ENCODE measurements at regions not wholly inside any gene's neighbourhood (a gene's known extent, or its start where the extent isn't known, plus 50 kb on each side); places are given as distances from the start of the nearest gene placed in this dataset.

GRCh38 chr5:2910401-2911175 lies 159.1 kb upstream of the IRX2 start:
- no peaks in the 10 kb centered on the region for H3K9me3 ChIP-seq
- intact Hi-C loops (cut with DNase I) = no loop called here
- H3K27me3 ChIP-seq (replicated peaks; ENCODE audit: insufficient read depth) = no peaks in the 10 kb centered on the region
- H3K27ac ChIP-seq = no peak overlapping the region
- H3K4me1 ChIP-seq (replicated peaks) = no peaks in the 10 kb centered on the region
- WGBS = 95% methylated on average over 8 of the region's 8 CpGs
- H3K36me3 ChIP-seq = no peaks in the 10 kb centered on the region
- TF ChIP-seq POLR2AphosphoS5 (IDR thresholded peaks at IDR 0.05) (no peak), CTCF (IDR thresholded peaks at IDR 0.05) (no peak), POLR2A (IDR thresholded peaks at IDR 0.05) (no peak)
- DNase-seq (ENCODE audit: low spot score) = no peak
- H3K4me3 ChIP-seq = no peak overlapping the region

- Histone ChIP-seq H3K36me3 (no peaks in the 10 kb centered on the region), H3K4me1 (replicated peaks) (no peaks in the 10 kb centered on the region), H3K27me3 (replicated peaks; ENCODE audit: insufficient read depth) (no peaks in the 10 kb centered on the region), H3K9me3 (no peaks in the 10 kb centered on the region), H3K4me3 (no peak overlapping the region), H3K27ac (no peak overlapping the region)
- TF ChIP-seq POLR2A (IDR thresholded peaks at IDR 0.05) (no peak), CTCF (IDR thresholded peaks at IDR 0.05) (no peak)
- intact Hi-C loops (cut with DNase I) = no loop called here
- DNase-seq (ENCODE audit: low spot score) = no peak
- 87% methylated on average over 10 of the region's 10 CpGs for WGBS
Observed at GRCh38 chr5:2909035-2909434, 157.6 kb upstream of the IRX2 start.

GRCh38 chr5:2908086-2908485 lies 156.6 kb upstream of the IRX2 start:
- H3K27me3 ChIP-seq (replicated peaks; ENCODE audit: insufficient read depth) = no peaks in the 10 kb centered on the region
- intact Hi-C loops (cut with DNase I) = no loop called here
- TF ChIP-seq POLR2AphosphoS5 (IDR thresholded peaks at IDR 0.05) (no peak), CTCF (IDR thresholded peaks at IDR 0.05) (no peak), POLR2A (IDR thresholded peaks at IDR 0.05) (no peak)
- H3K9me3 ChIP-seq = no peaks in the 10 kb centered on the region
- 72% methylated on average over 4 of the region's 4 CpGs for WGBS
- H3K4me3 ChIP-seq = no peak overlapping the region
- H3K4me1 ChIP-seq (replicated peaks) = no peaks in the 10 kb centered on the region
- no peaks in the 10 kb centered on the region for H3K36me3 ChIP-seq
- H3K27ac ChIP-seq = no peak overlapping the region
- no peak for DNase-seq (ENCODE audit: low spot score)

GRCh38 chr5:2906302-2907090 lies 155.0 kb upstream of the IRX2 start:
- Histone ChIP-seq H3K9me3 (no peaks in the 10 kb centered on the region), H3K36me3 (no peaks in the 10 kb centered on the region), H3K4me1 (replicated peaks) (no peaks in the 10 kb centered on the region), H3K27ac (no peak overlapping the region), H3K4me3 (no peak overlapping the region), H3K27me3 (replicated peaks; ENCODE audit: insufficient read depth) (no peaks in the 10 kb centered on the region)
- no peak for TF ChIP-seq CTCF (IDR thresholded peaks at IDR 0.05)
- TF ChIP-seq POLR2A (IDR thresholded peaks at IDR 0.05) = no peak
- no peak for TF ChIP-seq POLR2AphosphoS5 (IDR thresholded peaks at IDR 0.05)
- intact Hi-C loops (cut with DNase I) = no loop called here
- 69% methylated on average over 7 of the region's 8 CpGs for WGBS
- DNase-seq (ENCODE audit: low spot score) = no peak
